HG02759 (cell line): ENCODE measurements at regions not wholly inside any gene's neighbourhood (a gene's known extent, or its start where the extent isn't known, plus 50 kb on each side); places are given as distances from the start of the nearest gene placed in this dataset.

Experiments used
- ATAC-seq: cut with Tn5 transposase; IDR thresholded peaks from one replicate; pipeline ENCODE4 v1.9.1; 2021; ENCODE audit warnings: mild to moderate bottlenecking, moderate library complexity; ENCODE audit not compliant: unreplicated experiment

DNA sequence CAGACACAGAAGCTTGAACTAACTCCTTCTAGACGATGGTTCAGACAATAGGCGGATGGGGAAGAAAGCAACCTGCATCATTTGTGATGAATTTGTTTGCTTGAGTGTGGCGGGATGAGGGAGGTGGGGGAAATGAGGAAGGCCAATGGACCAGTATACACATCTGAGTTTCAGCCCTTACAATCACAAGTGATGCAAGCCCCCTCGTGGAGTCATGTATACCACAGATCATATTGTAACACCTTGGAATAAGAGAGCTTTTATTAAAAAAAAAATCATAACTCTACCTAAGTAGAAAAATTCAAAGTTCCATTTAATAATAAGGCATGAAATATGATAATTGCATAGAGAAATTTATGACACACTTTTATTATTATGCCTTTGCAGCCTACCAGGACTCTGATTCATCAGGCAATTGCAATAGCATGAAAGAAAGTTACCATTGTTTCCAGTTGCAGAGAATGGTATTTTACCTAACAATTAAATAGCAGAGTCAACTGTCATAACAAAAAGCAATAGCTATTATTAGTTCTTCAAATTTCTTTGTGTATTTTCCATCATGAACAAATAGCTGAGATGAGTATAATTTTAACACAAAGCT is 230.2 kb upstream of the AKR1E2 start:
- ATAC-seq: no peak

DNA sequence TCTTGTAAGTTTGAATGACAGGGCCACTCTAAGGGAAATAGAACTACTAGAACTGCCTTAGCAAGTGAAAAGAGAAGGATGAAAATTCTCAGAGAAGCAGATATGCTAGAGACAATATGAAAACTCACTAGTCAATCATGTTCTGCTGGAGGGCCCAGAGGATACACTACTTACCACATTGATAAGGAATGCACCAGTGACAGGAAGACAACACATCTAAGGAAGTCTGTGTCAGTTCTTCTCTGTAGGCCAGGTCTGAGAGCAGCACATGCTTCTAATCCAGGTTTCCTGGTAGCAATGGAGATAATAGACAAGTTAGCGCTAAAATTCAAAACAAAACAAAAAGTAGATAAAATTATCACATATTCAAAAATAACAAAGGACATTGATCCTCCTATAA is 235.2 kb upstream of the AKR1E2 start:
- no peak for ATAC-seq

DNA sequence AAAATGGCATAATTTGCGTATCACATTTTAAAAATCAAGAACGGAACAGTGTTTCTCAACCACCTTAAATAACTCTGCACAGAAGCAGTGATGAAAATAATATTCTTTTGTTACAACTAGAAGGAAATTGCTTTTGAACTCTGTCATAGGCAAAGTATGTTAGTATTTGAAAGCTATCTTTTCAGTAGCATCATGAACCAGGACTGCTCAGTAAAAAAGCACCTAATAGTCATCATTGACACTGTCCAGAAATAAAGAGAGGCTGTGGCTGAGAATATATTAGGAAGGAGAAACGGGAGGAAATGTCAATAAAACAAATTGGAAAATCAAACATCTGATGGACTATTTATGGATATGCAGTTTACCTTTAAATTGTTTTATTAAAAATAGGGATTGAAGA is 237.2 kb upstream of the AKR1E2 start:
- ATAC-seq: no peak

DNA sequence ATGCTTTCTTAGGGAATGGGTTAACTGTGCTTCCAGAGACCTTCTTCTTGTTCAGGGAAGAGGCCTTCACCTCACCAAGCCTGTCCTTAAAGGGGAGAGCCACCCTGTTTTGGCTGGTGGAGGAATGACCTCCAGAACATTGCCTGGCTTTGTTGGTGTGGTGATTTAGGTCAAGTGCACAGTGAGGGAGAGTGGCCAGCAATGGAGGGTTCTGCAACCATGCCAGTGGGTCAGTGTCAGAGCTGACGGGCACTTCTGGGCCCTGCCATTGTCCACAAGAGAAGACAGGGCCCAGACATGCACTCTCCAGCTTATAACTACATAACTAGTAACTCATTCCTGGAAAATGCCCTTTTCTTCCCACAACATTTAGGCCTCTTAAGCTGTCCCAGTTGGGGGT is 238.5 kb upstream of the AKR1E2 start:
- no peak for ATAC-seq

DNA sequence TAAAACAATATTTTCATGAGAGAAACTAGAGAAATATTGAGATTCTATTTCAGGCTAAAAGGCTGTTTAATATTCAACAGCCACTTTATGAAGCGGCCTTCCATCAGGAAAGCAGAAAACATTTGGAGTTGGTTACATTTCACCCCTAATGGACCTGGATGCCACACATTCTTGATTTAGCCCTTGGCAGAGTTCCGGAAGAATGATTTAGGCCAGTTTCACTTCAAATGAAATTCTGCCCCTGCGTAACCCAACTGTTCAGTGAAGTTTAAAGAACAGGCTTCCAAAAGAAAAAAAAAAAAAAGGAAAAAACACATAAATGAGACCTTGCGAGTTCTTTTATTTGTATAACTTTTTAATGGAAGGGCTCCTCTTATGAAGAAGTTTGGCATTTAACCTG is 239.2 kb upstream of the AKR1E2 start:
- no peak for ATAC-seq

DNA sequence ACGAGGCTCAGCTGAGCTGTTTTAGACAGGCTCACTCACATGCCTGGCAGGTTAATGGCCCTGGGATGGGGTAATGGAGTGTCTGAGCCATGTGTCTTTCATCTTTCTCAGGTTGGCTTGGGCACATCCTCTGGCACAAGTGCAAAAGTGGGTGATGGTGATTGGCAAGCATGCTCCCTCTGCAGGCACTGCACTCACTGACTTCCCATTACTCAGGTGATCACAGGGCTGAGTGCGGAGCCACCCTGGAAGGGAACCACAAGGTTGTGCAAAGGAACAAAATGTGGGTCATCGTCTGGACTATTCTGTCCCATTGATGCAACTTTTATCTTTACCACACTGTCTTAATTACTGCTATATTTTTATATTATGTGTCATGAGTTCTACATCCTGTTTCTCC is 244.1 kb upstream of the AKR1E2 start:
- ATAC-seq: no peak

DNA sequence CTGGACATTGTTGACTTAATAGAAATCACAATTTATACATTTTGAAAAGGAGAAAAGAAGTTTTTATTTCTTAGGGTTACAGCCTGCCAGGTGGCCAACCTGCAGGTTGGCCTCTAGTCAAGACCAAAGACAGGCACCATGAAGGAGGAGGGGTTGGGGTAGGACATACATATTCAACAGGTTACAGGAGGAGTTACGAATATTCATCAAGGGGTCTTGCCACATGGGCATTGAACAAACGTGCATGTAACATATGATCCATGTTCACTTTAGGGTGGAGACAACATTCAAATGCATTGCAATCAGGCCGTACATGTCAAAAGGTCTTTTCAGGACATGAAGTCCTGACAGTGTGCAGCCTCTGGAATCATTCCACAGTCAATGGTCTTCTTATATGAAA is 246.2 kb upstream of the AKR1E2 start:
- ATAC-seq: no peak

DNA sequence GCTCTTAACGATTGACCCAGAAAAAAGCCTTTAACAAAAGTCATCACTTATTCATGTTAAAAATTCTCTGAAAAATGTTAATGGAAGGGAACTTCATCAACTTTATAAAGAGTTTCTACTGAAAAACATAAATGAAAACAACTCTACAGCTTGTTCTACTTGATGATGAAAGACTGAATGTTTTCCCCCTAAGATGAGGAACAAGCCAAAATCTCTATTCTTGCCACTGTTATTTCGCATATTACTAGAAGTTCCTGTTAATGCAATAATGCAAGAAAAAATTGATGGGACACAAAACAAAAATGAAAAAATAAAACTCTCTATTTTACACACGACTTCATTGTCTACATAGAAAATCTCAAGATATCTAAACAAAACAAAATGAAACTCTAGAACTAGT is 249.8 kb upstream of the AKR1E2 start:
- no peak for ATAC-seq

DNA sequence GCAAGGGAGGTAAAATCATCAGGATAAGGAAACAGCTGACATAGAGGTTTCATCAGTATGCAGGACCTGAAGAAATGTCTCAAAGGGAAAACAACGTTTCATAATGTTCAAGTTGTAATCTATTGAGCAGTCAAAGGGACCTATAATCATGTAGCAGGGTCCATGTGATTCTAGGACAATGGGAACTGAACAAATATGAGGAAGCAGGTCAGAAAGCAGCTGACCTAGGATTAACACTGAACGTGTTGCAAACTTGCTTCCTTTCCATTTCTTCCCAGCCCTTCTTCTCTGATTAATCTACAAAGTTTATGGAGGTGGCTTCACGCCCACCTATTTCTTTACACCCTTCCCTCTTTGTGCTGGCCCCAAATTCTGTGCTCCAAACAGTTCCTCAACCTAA is 256.9 kb upstream of the AKR1E2 start:
- no peak for ATAC-seq

DNA sequence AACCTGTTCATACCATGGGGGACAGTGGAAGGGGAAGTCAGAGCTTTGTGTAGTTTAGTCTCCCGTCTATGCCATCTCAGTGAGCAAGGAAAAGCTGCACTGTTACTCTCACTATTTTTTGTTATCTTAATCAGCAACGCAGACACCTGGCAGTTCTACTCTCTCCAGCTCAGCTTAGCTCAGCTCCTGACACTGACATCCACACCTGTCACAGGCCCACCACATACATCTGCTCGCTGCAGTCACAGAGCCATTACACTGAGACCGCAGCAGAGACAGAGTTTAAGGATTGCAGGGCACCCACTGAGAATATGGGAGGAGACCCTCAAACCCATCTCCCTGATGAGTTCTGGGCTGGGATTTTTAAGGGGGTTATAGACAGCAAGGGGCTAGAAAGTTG is 257.3 kb upstream of the AKR1E2 start:
- no peak for ATAC-seq

DNA sequence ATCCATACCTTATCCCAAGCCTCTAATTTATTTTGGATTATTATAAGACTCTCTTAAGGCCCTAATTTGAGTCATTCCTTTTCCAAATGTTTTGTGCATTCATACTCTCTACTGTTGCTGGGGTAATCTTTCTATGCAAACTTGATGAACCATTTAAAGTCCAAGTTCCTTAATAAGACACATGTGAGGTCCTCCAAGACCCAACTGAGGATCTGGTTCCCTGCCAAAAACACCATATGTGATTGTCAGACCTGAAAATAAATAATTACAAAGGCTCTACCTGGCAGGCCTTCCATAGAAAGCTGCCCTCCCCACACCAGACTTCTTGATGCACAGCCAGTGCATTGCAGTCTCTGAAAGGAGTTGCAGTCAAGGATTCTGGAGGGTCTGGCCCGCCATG is 257.9 kb upstream of the AKR1E2 start:
- ATAC-seq: no peak

DNA sequence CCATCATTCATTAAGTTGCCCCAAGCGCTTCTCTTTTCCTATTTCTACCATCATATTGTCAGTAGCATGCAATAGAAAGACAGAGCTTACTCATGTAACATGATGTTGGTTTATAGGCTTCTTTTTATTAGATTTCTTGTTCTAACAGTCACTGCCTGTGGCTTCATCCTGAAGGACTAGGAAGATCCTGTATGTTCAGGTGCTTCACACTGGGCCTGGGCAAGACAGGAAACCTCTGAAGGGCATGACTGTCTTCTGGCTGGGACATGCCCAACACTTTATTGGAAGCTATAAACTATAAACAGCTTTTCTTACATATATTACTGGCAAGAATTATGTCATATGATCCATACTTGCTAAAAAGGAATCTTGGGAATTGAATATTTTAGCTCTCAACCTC is 258.4 kb upstream of the AKR1E2 start:
- no peak for ATAC-seq

DNA sequence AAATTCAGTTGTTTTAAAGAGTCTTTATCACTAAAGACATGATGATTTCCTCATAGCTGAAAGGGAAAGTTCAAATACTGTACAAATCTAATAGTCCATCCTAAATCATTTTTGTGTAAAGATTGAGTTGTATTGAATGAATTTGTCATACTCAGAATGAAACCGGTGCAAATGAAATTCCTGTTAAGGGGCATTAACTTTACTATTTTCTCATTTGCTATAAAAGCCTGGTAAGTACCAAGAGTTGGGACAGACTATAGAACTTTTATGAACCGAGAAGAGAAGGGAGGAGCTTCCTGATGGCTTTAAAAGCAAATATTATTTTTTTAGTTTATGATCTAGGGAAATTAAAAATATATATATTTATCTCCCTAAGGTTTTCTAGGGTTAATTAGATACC is 260.0 kb upstream of the AKR1E2 start:
- no peak for ATAC-seq

DNA sequence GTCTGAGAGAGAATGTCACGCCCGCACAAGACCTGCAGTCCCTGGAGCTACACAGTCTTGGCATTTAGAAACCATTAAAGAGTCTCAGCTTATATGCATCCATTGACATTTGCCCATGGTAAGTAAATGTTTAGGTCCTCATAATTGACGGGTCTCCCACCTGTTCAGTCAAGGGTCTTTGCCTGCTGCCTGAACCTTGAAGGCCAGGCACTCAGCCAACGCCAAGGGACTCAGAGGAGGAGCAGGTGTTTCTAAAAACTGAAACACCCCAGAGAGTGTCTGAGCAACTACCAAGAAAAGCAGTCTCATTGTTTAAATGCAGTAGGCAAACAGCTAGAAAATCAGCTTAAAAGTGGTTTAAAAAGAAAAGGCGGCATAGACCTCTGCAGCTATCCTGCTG is 264.7 kb upstream of the AKR1E2 start:
- no peak for ATAC-seq

DNA sequence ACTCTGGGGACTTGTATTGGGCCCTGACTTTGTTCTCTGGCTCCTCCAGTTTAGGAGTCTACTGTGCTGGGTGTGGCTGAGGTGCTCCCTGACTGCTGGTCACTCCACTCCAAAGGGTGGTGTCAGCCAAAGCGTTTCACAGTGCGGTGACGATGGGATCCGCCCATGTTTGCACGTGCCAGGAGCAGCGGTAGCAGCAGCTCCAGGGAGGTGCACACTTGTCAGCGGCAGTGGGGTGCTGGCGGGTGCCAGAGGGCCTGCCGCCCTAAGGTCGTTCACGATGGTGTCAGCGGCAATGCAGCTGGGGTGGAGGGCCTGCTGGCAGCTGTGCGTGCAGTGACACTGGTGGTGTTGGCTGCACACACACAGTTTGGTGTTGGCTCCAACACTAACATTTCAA is 268.5 kb upstream of the AKR1E2 start:
- ATAC-seq: no peak

DNA sequence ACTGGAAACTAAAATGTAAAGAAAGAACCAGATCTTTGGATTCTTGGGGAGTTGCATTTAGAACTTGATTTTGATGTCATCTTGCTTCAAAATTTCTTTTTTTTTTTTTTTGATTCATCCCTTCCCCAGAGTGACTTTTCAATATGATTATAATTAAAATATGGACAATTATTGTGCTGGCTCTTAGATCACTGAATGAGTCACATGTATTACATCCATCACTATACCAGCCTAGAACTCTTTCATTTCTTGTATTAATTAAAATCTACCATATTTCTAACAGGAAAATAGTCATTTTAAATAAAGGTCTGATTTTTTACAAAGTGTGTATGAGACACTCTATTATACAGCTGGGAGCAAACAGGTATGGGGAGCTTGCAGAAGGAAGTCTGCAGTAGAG is 269.5 kb upstream of the AKR1E2 start:
- no peak for ATAC-seq

DNA sequence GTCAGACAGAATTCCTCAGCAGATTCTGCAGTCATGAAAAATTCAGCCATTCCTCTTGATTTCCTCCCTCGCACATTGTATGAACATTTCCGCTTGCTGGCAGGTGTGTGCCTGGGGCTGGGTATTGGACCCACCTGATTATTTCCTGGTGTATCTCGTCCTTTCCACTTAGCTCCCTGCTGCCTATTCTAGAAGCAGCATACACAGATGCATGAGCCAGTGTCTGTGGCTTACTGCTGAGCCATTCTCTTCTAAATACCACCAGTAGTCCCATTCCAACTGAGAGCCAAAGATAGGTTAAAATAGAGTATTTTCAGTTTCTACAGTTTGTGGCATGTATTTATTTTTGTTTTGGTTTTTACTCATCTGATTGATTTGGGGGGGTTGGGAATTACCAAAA is 270.1 kb upstream of the AKR1E2 start:
- no peak for ATAC-seq

DNA sequence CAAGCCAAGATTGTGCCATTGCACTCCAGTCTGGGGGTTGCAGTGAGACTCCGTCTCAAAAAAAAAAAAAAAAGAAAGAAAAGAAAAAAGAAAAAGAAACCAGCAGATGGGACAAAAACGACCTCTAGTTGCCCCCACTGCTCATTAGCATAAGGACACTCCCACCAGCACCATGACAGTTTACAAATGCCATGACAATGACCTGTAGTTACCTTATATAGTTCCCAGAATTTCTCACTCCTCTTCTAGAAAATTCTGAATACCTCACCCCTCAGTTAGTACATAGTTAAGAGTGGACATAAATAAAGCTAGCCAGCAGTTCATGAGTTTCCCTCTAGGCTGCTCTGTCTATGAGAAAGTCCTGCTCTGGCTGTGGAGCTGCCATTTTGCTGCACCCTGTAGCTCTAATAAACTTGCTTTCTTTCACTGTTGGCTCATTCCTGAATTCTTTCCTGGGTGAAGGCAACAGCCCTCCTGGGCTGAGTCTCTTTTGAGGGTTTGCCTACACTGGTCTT is 276.8 kb upstream of the AKR1E2 start:
- no peak for ATAC-seq

DNA sequence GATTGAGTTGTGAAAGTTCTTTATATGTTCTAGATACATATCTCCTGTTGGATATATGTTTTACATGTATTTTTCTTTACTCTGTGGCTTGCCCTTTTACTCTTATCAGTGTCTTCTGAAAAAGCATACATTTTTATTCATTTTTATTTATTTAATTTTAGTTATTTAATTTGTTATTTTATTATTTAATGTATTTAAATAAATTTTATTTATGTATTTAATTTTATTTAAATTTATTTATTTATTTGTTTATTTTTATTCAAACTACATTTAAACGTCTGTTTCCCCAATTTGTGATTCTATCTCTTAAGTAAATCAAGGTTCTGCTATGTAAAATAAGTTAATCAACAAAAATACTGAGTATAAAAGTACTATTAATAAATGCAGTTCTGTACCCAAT is 279.1 kb upstream of the AKR1E2 start:
- ATAC-seq: no peak

DNA sequence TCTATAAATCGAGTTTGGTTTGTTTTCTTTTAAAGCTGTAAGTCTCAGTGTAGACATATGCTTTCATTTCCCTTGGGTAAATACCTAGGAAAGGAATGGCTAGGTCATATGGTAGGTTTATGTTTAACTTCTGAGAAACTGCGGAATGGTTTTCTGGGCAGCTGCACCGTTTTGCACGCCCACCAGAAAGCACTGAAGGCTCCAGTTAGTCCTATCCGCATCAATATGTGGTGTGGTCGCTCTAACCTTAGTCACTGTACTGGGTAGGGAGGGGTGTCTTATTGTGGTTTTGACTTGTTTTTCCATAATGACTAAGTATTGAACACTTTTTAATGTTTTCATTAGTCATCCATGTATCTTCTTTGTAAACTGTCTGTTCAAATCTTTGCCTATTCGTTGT is 279.5 kb upstream of the AKR1E2 start:
- ATAC-seq: no peak

DNA sequence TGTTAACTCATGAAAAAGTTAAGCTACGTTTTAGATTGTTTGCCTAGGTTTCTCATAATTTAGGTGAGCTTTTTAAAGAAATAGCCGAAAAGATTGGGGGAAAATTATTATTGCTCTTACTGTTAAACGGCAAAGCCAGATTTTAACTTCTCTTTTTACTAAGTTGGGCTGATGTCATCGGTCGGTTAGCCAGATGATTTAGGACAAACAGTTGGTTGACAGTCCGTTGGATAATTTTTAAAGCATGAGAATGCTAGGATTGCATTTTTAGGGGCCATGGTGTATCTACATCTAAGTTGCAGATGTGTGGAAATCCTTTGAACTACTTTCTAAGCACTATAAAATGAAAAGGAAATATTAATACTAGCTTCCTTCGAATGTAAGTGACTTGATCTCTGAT is 280.9 kb upstream of the AKR1E2 start:
- ATAC-seq: no peak

DNA sequence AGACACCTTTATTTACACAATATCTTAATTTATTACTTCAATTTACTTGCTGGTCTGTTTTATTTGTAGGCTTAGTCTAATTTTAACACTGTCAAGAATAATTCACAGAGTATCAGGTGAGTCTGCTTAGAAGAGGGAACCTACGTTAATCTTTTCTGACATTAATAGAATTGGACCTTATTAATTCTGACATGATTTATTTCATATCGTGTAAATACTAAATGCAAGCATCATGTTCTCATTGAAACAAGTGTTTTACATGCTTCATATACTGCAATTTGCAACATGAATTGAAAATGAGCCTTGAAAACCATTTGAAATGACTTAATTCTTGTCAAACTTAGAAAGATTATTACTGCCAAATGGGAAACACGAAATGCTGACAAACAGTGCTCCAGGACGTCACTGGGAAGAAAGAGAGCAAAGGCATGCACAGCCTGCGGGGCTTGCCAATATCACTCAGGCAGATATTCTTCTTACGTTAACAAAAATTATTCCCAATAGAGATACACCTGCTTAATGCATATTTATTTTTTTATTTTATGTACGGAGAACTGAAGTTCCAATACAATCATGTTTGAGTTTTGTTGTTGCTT is 282.0 kb upstream of the AKR1E2 start:
- ATAC-seq: no peak

DNA sequence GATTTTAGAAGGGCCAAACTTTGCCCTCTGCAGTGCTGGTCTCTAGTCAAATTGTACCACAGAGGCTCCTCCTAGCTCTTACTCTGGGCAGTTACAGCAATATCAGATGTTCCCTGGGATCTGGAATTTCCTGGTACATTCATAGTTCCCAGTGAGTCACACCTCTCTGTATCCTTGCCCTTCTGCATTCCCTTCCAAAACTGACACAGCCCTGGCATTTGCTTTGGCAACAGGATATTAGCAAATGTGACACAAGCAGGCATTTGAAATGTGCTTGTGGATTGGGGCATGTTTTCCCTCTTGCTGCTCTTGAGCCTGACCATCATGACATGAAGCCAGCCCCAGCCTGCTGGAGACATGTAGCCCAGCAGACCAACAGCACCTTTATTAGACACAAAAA is 284.7 kb upstream of the AKR1E2 start:
- ATAC-seq: no peak
